H9 (cell line): ENCODE measurements at regions not wholly inside any gene's neighbourhood (a gene's known extent, or its start where the extent isn't known, plus 50 kb on each side); places are given as distances from the start of the nearest gene placed in this dataset.

Experiments
- DNase-seq: peaks from one replicate; pipeline ENCODE4 v3.0.0-alpha.2; 2017
- H2AFZ ChIP-seq: one replicate; pipeline ENCODE4 v1.6.1; 2013; ENCODE audit warnings: mild to moderate bottlenecking, low read length, control low read depth, moderate library complexity
- H2AK5ac ChIP-seq: 2 replicates; pipeline ENCODE4 v1.6.1; 2013; ENCODE audit warnings: low read length, control low read depth, mixed read lengths; ENCODE audit not compliant: insufficient read length
- H2BK120ac ChIP-seq: one replicate; pipeline ENCODE4 v1.6.1; 2013; ENCODE audit warnings: low read depth, mild to moderate bottlenecking, low read length, control low read depth, inconsistent platforms; ENCODE audit not compliant: poor library complexity, severe bottlenecking
- H2BK12ac ChIP-seq: 2 replicates; pipeline ENCODE4 v1.6.1; 2013; ENCODE audit warnings: low read length, control low read depth, mixed read lengths, low read depth; ENCODE audit not compliant: insufficient read length
- H2BK15ac ChIP-seq: 2 replicates; pipeline ENCODE4 v1.6.1; 2013; ENCODE audit warnings: low read depth, low read length, control low read depth
- H2BK20ac ChIP-seq: one replicate; pipeline ENCODE4 v1.6.1; 2013; ENCODE audit warnings: low read depth, mild to moderate bottlenecking, low read length, control low read depth, inconsistent platforms; ENCODE audit not compliant: poor library complexity, severe bottlenecking
- H2BK5ac ChIP-seq: 2 replicates; pipeline ENCODE4 v1.6.1; 2013; ENCODE audit warnings: low read length, control low read depth, mixed read lengths; ENCODE audit not compliant: insufficient read length
- H3K14ac ChIP-seq: 2 replicates; pipeline ENCODE4 v1.6.1; 2013; ENCODE audit warnings: low read length, control low read depth; ENCODE audit not compliant: insufficient read depth
- H3K18ac ChIP-seq: 2 replicates; pipeline ENCODE4 v1.6.1; 2013; ENCODE audit warnings: low read depth, mild to moderate bottlenecking, mixed read lengths, low read length, control low read depth; ENCODE audit not compliant: insufficient read length
- H3K23ac ChIP-seq: 2 replicates; pipeline ENCODE4 v1.6.1; 2013; ENCODE audit warnings: low read length, control low read depth, mixed read lengths, low read depth; ENCODE audit not compliant: insufficient read length
- H3K23me2 ChIP-seq: 2 replicates; pipeline ENCODE4 v1.6.1; 2013; ENCODE audit warnings: low read depth, mild to moderate bottlenecking, mixed read lengths, low read length, control low read depth; ENCODE audit not compliant: insufficient read length, poor library complexity, severe bottlenecking
- H3K27ac ChIP-seq: 2 replicates; pipeline ENCODE4 v1.5.1; 2013; ENCODE audit warnings: low read length, control low read depth, mixed read lengths, low read depth; ENCODE audit not compliant: insufficient read length
- H3K27me3 ChIP-seq: 2 replicates; pipeline ENCODE4 v1.6.1; 2013; ENCODE audit warnings: low read length, control low read depth, inconsistent platforms; ENCODE audit not compliant: insufficient read depth
- H3K4ac ChIP-seq: 2 replicates; pipeline ENCODE4 v1.6.1; 2013; ENCODE audit warnings: low read depth, mild to moderate bottlenecking, control low read depth, inconsistent platforms, low read length, moderate library complexity
- H3K4me1 ChIP-seq: 2 replicates; pipeline ENCODE4 v1.6.1; 2013; ENCODE audit warnings: low read length, control low read depth, inconsistent platforms; ENCODE audit not compliant: insufficient read depth
- H3K4me2 ChIP-seq: 2 replicates; pipeline ENCODE4 v1.6.1; 2013; ENCODE audit warnings: low read length, control low read depth, mixed read lengths; ENCODE audit not compliant: insufficient read length, insufficient read depth
- H3K56ac ChIP-seq: 2 replicates; pipeline ENCODE4 v1.6.1; 2013; ENCODE audit warnings: low read depth, mild to moderate bottlenecking, mixed read lengths, low read length, control low read depth; ENCODE audit not compliant: insufficient read length
- H3K79me1 ChIP-seq: 2 replicates; pipeline ENCODE4 v1.6.1; 2013; ENCODE audit warnings: low read depth, mild to moderate bottlenecking, moderate library complexity, low read length, control low read depth, inconsistent platforms; ENCODE audit not compliant: insufficient read depth, poor library complexity, severe bottlenecking
- H3K79me2 ChIP-seq: 2 replicates; pipeline ENCODE4 v1.6.1; 2013; ENCODE audit warnings: low read length, control low read depth, inconsistent platforms; ENCODE audit not compliant: insufficient read depth
- H3K9ac ChIP-seq: 2 replicates; pipeline ENCODE4 v1.6.1; 2013; ENCODE audit warnings: low read length, control low read depth, mixed read lengths; ENCODE audit not compliant: insufficient read length; ENCODE audit errors: extremely low read depth
- H3K9me3 ChIP-seq: one replicate; pipeline ENCODE4 v1.6.1; 2013; ENCODE audit warnings: low read depth, low read length, inconsistent platforms; ENCODE audit not compliant: control insufficient read depth
- H3T11ph ChIP-seq: one replicate; pipeline ENCODE4 v1.6.1; 2013; ENCODE audit warnings: mild to moderate bottlenecking, low read length, control low read depth, inconsistent platforms
- H4K20me1 ChIP-seq: one replicate; pipeline ENCODE4 v1.6.1; 2013; ENCODE audit not compliant: control insufficient read depth, insufficient read length, insufficient read depth
- H4K5ac ChIP-seq: 2 replicates; pipeline ENCODE4 v1.6.1; 2013; ENCODE audit warnings: low read depth, mild to moderate bottlenecking, mixed read lengths, low read length, control low read depth; ENCODE audit not compliant: insufficient read length
- H4K8ac ChIP-seq: replicated peaks from 2 replicates; pipeline ENCODE4 v1.6.1; 2013; ENCODE audit warnings: low read length, control low read depth, mixed read lengths, low read depth; ENCODE audit not compliant: insufficient read length
- H4K91ac ChIP-seq: 2 replicates; pipeline ENCODE4 v1.6.1; 2013; ENCODE audit warnings: low read depth, mild to moderate bottlenecking, moderate library complexity, mixed read lengths, low read length, control low read depth; ENCODE audit not compliant: insufficient read length
- H3K27ac Mint-ChIP-seq, 3 experiments: 2 replicates in 2 of 3; 3 replicates in 1 of 3; pipeline ENCODE4 v1.8.0; 2020 to 2021; ENCODE audit warnings: mixed read lengths in 3 of 3, mild to moderate bottlenecking in 1 of 3, moderate library complexity in 1 of 3
- H3K27me3 Mint-ChIP-seq: 2 replicates; pipeline ENCODE4 v1.8.0; 2021; ENCODE audit warnings: low read depth, mild to moderate bottlenecking, moderate library complexity, mixed read lengths
- H3K36me3 Mint-ChIP-seq, 3 experiments: 2 replicates in 2 of 3; 3 replicates in 1 of 3; pipeline ENCODE4 v1.8.0; 2020 to 2021; ENCODE audit warnings: low read depth in 3 of 3, mixed read lengths in 3 of 3; ENCODE audit not compliant: insufficient read depth in 1 of 3
- H3K4me1 Mint-ChIP-seq, 2 experiments: 2 replicates each; pipeline ENCODE4 v1.8.0; 2020; ENCODE audit warnings: mixed read lengths in 2 of 2
- H3K4me3 Mint-ChIP-seq, 2 experiments: 2 replicates in 1 of 2; 3 replicates in 1 of 2; pipeline ENCODE4 v1.8.0; 2020 to 2021; ENCODE audit warnings: mild to moderate bottlenecking in 2 of 2, mixed read lengths in 2 of 2, moderate library complexity in 1 of 2
- H3K9me3 Mint-ChIP-seq, 2 experiments: 2 replicates in 1 of 2; 3 replicates in 1 of 2; pipeline ENCODE4 v1.8.0; 2020; ENCODE audit warnings: mild to moderate bottlenecking in 2 of 2, mixed read lengths in 2 of 2, moderate library complexity in 1 of 2
- WGBS: extraction: QIAGEN DNeasy Blood & Tissue Kit; methylation state at CpG from one replicate; pipeline ENCODE4 v1.1.7; 2013; ENCODE audit warnings: missing lambda C conversion rate, low lambda C conversion rate, mixed read lengths; ENCODE audit not compliant: insufficient read length; ENCODE audit errors: extremely low coverage; 5-methylcytosine and 5-hydroxymethylcytosine counted together
- TF ChIP-seq, protein P1 (sequence below): fragments of 200-600 bp; sonication (generic); conservative IDR thresholded peaks from 3 replicates; pipeline ENCODE4 v1.8.0; 2021; ENCODE audit warnings: antibody characterized with exemption, mild to moderate bottlenecking

DNA sequence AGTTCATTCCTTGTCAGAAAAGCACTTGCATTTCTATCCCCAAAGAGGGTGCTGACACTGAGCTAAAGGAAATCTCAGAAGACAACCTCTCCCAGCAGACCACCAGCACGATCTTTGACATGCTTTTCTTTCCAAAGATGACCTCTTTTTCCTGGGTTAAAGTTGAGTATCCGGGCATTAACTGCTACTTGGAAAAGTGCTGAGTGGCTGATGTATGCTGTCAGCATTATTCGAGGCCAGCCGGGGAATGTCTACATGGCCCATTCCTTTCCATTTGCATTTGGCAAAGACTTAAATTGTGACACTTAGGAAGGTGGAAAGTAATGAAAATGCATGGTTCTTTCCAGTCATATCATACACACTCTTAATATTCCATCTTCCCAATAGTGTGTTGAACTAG lies 90.6 kb upstream of the SKAP2 start:
- Histone ChIP-seq H3K27ac (no peak overlapping the region), H3K4ac (no peak overlapping the region), H3K18ac (no peak overlapping the region), H3K23ac (no peak overlapping the region), H3K56ac (no peak overlapping the region), H3K9ac (no peak overlapping the region), H3K79me2 (no peaks in the 10 kb centered on the region), H3T11ph (no peak overlapping the region), H3K27me3 (no peaks in the 10 kb centered on the region), H2BK12ac (no peak overlapping the region), H4K91ac (no peak overlapping the region), H3K9me3 (no peaks in the 10 kb centered on the region), H2BK5ac (no peak overlapping the region), H3K79me1 (no peaks in the 10 kb centered on the region), H3K4me2 (no peak overlapping the region), H2BK15ac (no peak overlapping the region), H4K5ac (no peak overlapping the region), H2AFZ (no peak overlapping the region), H4K20me1 (no peaks in the 10 kb centered on the region), H3K23me2 (no peaks in the 10 kb centered on the region), H2BK120ac (no peak overlapping the region), H3K4me1 (peaks cover 4% of the 10 kb centered on the region; the same call in 1 of the 2 replicates), H2AK5ac (no peak overlapping the region), H2BK20ac (no peak overlapping the region), H4K8ac (no peak overlapping the region), H3K14ac (no peak overlapping the region)
- no peak overlapping the region for H3K4me3 Mint-ChIP-seq
- H3K27ac Mint-ChIP-seq: no peak overlapping the region
- no peaks in the 10 kb centered on the region for H3K36me3 Mint-ChIP-seq
- WGBS: no CpG with 5 or more reads among the region's 4 CpGs
- TF ChIP-seq, protein P1, sequence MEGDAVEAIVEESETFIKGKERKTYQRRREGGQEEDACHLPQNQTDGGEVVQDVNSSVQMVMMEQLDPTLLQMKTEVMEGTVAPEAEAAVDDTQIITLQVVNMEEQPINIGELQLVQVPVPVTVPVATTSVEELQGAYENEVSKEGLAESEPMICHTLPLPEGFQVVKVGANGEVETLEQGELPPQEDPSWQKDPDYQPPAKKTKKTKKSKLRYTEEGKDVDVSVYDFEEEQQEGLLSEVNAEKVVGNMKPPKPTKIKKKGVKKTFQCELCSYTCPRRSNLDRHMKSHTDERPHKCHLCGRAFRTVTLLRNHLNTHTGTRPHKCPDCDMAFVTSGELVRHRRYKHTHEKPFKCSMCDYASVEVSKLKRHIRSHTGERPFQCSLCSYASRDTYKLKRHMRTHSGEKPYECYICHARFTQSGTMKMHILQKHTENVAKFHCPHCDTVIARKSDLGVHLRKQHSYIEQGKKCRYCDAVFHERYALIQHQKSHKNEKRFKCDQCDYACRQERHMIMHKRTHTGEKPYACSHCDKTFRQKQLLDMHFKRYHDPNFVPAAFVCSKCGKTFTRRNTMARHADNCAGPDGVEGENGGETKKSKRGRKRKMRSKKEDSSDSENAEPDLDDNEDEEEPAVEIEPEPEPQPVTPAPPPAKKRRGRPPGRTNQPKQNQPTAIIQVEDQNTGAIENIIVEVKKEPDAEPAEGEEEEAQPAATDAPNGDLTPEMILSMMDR: no peak
- DNase-seq: no peak
- peaks cover 26 to 27% of the 10 kb centered on the region in 2 experiments for H3K4me1 Mint-ChIP-seq
- no peaks in the 10 kb centered on the region for H3K9me3 Mint-ChIP-seq
- no peaks in the 10 kb centered on the region; the same call in 1 of the 2 replicates for H3K27me3 Mint-ChIP-seq
